NOMO-1 treated with DMSO at 0.1 percent for 48 hours (cell line): ENCODE measurements at regions not wholly inside any gene's neighbourhood (a gene's known extent, or its start where the extent isn't known, plus 50 kb on each side); places are given as distances from the start of the nearest gene placed in this dataset.
"Not testable (repeated sequence)": the region's sequence is repeated elsewhere in the genome, so short reads cannot be mapped to it uniquely, and the experiment has no call there.

Source experiments
- DNase-seq: peaks from one replicate; lab custom pipeline; 2025; ENCODE audit not compliant: unreplicated experiment; lab: John Stamatoyannopoulos, UW

- DNase-seq: no peak
Observed at GRCh38 chr20:6355754-6356451, 233.1 kb upstream of the FERMT1 start.

DNA sequence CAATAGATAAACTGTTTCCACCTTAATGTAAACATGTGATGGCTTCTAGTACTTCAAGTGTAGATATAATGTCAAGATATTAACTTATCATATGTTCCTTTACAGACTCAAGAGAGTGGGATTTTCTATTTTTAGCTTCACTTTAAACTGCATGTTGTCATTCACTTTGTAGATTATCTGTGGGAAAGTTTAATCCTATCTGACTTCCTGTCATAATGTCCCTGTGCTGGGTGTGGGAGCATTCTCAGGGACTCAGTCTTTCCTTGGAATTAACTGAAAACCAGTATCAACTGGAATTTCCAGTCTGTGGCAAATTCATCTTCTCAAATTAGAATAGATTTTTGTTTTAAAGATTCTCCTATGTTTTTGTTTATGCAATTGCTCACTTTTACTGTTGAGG lies 226.1 kb upstream of the FERMT1 start:
- no peak for DNase-seq

DNA sequence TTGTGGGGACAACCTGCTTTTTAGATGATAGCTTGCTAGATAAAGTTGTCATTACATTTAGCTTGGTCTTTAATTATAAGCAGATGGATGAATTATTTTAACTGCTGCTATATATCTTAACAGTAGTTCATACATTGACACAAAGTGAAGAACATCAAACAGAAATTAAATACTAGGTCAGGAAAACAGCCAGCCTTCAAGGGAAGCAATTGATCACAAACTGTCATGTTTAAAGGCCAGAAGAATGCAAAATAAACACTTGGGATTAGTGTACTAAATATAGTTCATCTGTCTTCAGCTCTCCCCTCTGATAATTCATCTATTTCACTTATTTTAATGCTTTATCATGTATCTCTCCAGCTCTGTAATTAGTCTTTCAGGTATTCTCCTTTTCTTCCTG lies 225.1 kb upstream of the FERMT1 start:
- no peak for DNase-seq

- peak; percentile 48 for DNase-seq
Observed at GRCh38 chr20:6341491-6341890, 218.7 kb upstream of the FERMT1 start.

GRCh38 chr20:6339176-6339575 lies 216.3 kb upstream of the FERMT1 start:
- DNase-seq: no peak

DNA sequence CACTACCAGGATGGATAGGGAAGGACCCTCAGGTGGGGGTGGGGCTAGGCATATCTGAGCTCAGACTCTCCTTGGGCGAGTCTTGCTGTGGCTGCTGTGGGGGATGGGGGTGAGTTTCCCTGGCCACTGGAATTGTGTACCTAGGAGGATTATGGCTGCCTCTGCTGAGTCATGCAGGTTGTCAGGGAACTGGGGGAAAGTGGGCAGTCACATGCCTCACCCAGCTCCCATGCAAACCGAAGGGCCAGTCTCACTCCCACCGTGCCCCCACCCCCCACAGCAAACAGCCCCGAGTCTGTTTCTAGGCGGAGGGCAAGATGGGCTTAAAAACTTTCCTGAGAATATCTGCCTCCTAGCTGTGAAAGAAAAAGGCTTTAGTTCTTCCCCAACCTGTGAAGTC lies 210.3 kb upstream of the FERMT1 start:
- DNase-seq: no peak

DNA sequence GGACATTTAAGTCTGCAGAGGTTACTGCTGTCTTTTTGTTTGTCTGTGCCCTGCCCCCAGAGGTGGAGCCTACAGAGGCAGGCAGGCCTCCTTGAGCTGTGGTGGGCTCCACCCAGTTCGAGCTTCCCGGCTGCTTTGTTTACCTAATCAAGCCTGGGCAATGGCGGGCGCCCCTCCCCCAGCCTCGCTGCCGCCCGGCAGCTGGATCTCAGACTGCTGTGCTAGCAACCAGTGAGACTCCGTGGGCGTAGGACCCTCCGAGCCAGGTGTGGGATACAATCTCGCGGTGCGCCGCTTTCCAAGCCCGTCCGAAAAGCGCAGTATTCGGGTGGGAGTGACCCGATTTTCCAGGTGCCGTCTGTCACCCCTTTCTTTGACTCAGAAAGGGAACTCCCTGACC lies 198.4 kb upstream of the FERMT1 start:
- DNase-seq: not testable (repeated sequence)

DNA sequence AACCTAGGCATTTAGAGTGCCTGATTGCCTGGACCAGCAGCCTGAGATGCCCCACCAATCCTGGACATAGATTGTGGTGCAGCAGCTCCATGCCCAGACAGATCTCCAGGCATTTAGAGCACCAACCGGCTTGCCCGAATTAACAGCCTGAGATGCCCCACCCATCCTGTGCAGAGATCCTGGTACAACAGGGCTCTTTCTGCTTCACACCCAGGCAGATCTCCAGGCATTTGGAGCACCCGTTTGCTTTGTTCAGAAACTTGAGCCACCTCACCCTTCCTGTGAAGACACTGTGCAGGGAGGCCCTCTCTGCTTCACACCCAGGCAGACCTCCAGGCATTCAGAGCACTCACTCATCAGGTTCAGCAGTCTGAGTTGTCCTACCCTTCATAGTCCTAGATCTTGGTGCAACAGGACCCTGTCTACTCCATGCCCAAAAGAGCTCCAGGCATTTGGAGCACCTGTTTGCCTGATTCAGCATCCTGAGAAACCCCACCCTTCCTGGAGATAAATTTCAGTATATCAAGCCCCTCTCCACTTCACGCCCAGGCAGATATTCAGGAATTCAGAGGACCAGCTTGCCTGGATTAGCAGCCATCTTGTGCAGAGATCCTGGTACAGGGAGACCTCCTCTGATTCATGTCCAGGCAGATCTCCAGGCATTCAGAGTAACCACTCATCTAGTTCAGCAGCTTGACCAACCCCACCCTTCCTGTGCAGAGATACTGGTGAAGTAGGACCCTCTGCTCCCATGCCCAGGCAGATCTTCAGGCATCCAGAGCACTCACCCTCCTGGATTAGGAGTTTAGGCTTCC lies 189.2 kb upstream of the FERMT1 start:
- no peak for DNase-seq

DNA sequence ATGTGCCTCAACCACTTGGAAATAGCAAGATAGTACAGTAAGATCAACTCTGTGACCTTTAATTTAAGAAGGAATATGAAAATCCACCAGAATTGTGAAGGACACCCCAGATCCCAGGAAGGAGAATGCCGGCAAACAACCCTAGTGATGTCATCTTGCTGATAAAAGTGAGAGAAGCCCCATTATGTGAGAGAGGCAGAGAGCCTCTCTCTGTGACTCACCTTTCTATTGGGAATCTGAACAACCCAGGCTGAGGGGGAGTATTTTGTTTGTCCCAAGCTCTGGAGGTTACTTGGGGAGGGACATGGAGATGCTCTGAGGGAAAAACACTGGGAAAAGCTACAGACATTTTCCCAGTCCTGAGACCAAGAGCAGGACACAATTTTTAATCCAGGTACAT lies 188.3 kb upstream of the FERMT1 start:
- DNase-seq: no peak

GRCh38 chr20:6305536-6305935 lies 182.7 kb upstream of the FERMT1 start:
- DNase-seq: no peak

DNA sequence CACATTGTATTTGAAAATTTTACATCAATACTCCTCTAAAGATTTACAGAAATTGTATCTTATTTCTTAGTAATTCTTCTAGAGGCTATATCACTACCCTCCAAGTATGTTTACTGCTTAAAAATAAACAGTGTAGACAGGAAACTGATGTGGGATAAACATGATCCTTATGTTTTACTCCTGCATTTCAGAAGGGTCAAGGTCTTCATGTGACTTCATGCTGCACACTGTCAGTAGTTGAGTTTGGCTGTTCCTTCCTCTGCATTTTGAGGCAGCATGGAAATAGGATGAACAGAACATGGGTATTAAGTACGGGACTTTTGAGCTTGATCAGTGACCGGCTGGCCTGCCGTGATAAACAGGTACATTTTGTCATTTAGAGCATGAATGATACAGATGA lies 179.2 kb upstream of the FERMT1 start:
- DNase-seq: no peak

- no peak for DNase-seq
Observed at GRCh38 chr20:6299456-6299855, 176.6 kb upstream of the FERMT1 start.

- no peak for DNase-seq
Observed at GRCh38 chr20:6298049-6298448, 175.2 kb upstream of the FERMT1 start.

GRCh38 chr20:6295867-6296256 lies 173.0 kb upstream of the FERMT1 start:
- no peak for DNase-seq

DNA sequence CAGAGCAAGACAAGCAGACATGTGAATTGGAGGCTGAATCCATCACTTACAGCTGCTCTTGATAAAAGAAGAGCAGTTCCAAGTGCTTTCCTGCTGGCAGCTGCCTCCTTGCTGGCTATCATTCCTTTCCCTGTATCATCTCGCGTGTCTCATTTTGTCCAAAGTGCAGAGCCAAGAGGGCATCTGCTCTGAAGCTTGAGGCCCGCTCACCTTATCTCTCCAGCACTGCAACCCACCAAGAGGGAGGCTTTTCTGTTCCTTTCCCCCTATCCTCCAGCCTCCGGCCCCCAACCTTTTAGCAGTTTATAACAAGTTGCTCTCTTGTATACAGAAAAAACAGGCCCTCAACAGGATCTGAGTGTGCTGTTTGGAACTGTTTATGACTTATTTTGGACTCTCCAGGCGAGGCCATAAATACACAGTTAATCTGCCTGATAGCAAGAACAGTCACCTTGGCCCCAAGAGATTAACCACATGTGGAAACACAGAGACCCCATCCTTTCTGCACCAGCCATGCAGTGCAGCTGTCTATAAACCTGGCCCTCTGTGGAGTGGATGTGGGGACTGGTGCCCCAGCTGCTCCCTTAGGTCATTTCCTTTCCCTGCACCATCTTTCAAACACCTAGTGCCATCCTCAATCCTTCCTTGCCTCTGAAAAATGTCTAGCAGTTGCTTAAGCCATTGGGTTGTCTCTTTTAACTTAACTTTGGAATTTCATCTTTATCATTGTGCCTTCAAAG lies 172.5 kb upstream of the FERMT1 start:
- no peak for DNase-seq

GRCh38 chr20:6287471-6287870 lies 164.6 kb upstream of the FERMT1 start:
- DNase-seq: no peak

- DNase-seq: no peak
Observed at GRCh38 chr20:6282642-6283041, 159.8 kb upstream of the FERMT1 start.

- DNase-seq: no peak
Observed at GRCh38 chr20:6277661-6278240, 154.9 kb upstream of the FERMT1 start.

- DNase-seq: not testable (repeated sequence)
Observed at GRCh38 chr20:6270404-6270803, 147.6 kb upstream of the FERMT1 start.

GRCh38 chr20:6269168-6269873 lies 146.5 kb upstream of the FERMT1 start:
- DNase-seq: no peak
